ENCODE measurements at regions not wholly inside any gene's neighbourhood (a gene's known extent, or its start where the extent isn't known, plus 50 kb on each side); places are given as distances from the start of the nearest gene placed in this dataset.

DNA sequence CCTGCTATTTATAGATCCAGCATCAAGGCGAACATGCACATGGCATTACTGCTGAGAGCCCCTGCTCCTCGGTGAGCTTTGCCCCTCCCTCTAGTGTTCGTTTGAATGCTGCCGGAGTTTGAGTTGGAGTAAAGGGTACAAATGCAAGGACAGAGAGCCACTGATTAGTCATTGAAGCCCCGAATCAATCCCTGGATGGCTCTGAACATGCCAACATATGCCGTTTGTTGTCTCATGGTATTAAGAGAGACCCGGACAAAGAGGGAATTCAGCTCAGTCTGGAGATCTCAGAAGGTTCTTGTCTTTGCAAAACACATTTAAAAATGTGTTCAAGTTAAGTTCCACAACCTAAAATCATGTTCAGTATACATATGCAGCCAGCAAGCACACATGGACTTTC is 789.2 kb upstream of the NR2F2 start:
- H3K9me3 ChIP-seq (ENCODE audit: control insufficient read depth in 2 of 2, low read length in 2 of 2): no peaks in the 10 kb centered on the region
- no peak overlapping the region for H3K27ac ChIP-seq (ENCODE audit: low read length)
- H3K4me3 ChIP-seq (ENCODE audit: low read length in 2 of 2): no peak overlapping the region
- no peaks in the 10 kb centered on the region for H3K27me3 ChIP-seq (ENCODE audit: control insufficient read depth in 1 of 2, insufficient read depth in 2 of 2, low read length in 2 of 2)
- H3K4me1 ChIP-seq (ENCODE audit: control insufficient read depth, insufficient read depth, low read length): no peaks in the 10 kb centered on the region
- no peaks in the 10 kb centered on the region for H3K36me3 ChIP-seq (ENCODE audit: control insufficient read depth in 2 of 2, insufficient read depth in 2 of 2, low read length in 2 of 2)
- no peak overlapping the region for H3K9ac ChIP-seq (ENCODE audit: low read length in 2 of 2)

DNA sequence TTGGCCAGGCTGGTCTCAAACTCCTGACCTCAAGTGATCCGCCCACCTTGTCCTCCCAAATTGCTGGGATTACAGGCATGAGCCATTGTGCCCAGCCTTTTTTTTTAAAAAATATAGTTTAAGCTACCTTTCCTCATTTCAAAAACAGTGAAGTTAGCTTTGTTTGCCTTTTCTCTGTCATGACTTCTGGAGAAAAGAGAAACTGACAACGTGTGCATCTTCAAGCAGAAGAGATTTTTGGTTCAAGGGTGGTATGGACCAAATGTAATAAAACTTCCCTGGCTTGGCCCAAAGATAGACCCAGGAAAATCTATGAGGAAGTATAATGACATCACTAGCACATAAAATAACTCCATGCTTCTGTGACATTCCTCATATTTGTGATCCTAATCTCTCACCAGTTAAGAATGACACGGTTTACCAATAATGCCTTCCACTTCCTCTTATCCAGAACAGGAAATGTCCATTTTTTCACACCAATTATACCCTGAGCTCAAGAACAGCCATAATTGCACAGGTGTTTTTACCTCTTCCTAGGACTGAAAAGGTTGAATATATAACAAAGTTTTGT is 781.2 kb upstream of the NR2F2 start:
- no peak overlapping the region for H3K4me3 ChIP-seq (ENCODE audit: low read length in 2 of 2)
- H3K9me3 ChIP-seq (ENCODE audit: control insufficient read depth in 2 of 2, low read length in 2 of 2): no peaks in the 10 kb centered on the region
- no peaks in the 10 kb centered on the region for H3K27me3 ChIP-seq (ENCODE audit: control insufficient read depth in 1 of 2, insufficient read depth in 2 of 2, low read length in 2 of 2)
- H3K4me1 ChIP-seq (ENCODE audit: control insufficient read depth, insufficient read depth, low read length): no peaks in the 10 kb centered on the region
- no peak overlapping the region for H3K27ac ChIP-seq (ENCODE audit: low read length)
- H3K36me3 ChIP-seq (ENCODE audit: control insufficient read depth in 2 of 2, insufficient read depth in 2 of 2, low read length in 2 of 2): no peaks in the 10 kb centered on the region
- no peak overlapping the region for H3K9ac ChIP-seq (ENCODE audit: low read length in 2 of 2)

- no peak overlapping the region for H3K9ac ChIP-seq (ENCODE audit: low read length in 2 of 2)
- H3K27me3 ChIP-seq (ENCODE audit: control insufficient read depth in 1 of 2, insufficient read depth in 2 of 2, low read length in 2 of 2): no peaks in the 10 kb centered on the region
- no peak overlapping the region for H3K27ac ChIP-seq (ENCODE audit: low read length)
- no peak overlapping the region for H3K4me3 ChIP-seq (ENCODE audit: low read length in 2 of 2)
- no peaks in the 10 kb centered on the region for H3K9me3 ChIP-seq (ENCODE audit: control insufficient read depth in 2 of 2, low read length in 2 of 2)
- H3K4me1 ChIP-seq (ENCODE audit: control insufficient read depth, insufficient read depth, low read length): no peaks in the 10 kb centered on the region
- H3K36me3 ChIP-seq (ENCODE audit: control insufficient read depth in 2 of 2, insufficient read depth in 2 of 2, low read length in 2 of 2): no peaks in the 10 kb centered on the region
These were observed 779.8 kb upstream of the NR2F2 start for GRCh38 chr15:95550702-95551101.

DNA sequence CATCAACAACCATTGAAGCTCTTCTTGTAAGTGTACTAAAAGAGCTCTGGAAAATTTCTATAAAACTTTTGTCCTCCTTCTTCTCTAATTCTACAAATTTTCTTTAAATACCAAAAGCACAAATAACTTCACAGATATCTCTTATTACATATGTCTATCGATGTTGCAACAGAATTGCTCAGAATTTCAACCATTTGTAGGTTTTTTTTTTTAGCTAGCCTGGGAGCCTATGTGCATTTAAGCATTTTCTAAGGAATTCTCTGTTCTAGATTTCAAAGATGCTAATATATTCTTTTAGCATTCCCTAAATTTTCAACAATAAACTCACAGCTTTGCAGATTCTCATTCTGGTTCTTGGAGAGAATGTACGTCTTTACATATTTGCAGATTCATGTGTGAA is 774.3 kb upstream of the NR2F2 start:
- no peaks in the 10 kb centered on the region for H3K36me3 ChIP-seq (ENCODE audit: control insufficient read depth in 2 of 2, insufficient read depth in 2 of 2, low read length in 2 of 2)
- H3K9me3 ChIP-seq (ENCODE audit: control insufficient read depth in 2 of 2, low read length in 2 of 2): no peaks in the 10 kb centered on the region
- no peaks in the 10 kb centered on the region for H3K4me1 ChIP-seq (ENCODE audit: control insufficient read depth, insufficient read depth, low read length)
- H3K9ac ChIP-seq (ENCODE audit: low read length in 2 of 2): no peak overlapping the region
- no peaks in the 10 kb centered on the region for H3K27me3 ChIP-seq (ENCODE audit: control insufficient read depth in 1 of 2, insufficient read depth in 2 of 2, low read length in 2 of 2)
- H3K4me3 ChIP-seq (ENCODE audit: low read length in 2 of 2): no peak overlapping the region
- no peak overlapping the region for H3K27ac ChIP-seq (ENCODE audit: low read length)

- Histone ChIP-seq H3K9me3 (ENCODE audit: control insufficient read depth in 2 of 2, low read length in 2 of 2) (no peaks in the 10 kb centered on the region), H3K27me3 (ENCODE audit: control insufficient read depth in 1 of 2, insufficient read depth in 2 of 2, low read length in 2 of 2) (no peaks in the 10 kb centered on the region), H3K27ac (ENCODE audit: low read length) (no peak overlapping the region), H3K36me3 (ENCODE audit: control insufficient read depth in 2 of 2, insufficient read depth in 2 of 2, low read length in 2 of 2) (no peaks in the 10 kb centered on the region), H3K9ac (ENCODE audit: low read length in 2 of 2) (no peak overlapping the region), H3K4me3 (ENCODE audit: low read length in 2 of 2) (no peak overlapping the region), H3K4me1 (ENCODE audit: control insufficient read depth, insufficient read depth, low read length) (no peaks in the 10 kb centered on the region)
These were observed 773.7 kb upstream of the NR2F2 start for GRCh38 chr15:95556866-95557225.

DNA sequence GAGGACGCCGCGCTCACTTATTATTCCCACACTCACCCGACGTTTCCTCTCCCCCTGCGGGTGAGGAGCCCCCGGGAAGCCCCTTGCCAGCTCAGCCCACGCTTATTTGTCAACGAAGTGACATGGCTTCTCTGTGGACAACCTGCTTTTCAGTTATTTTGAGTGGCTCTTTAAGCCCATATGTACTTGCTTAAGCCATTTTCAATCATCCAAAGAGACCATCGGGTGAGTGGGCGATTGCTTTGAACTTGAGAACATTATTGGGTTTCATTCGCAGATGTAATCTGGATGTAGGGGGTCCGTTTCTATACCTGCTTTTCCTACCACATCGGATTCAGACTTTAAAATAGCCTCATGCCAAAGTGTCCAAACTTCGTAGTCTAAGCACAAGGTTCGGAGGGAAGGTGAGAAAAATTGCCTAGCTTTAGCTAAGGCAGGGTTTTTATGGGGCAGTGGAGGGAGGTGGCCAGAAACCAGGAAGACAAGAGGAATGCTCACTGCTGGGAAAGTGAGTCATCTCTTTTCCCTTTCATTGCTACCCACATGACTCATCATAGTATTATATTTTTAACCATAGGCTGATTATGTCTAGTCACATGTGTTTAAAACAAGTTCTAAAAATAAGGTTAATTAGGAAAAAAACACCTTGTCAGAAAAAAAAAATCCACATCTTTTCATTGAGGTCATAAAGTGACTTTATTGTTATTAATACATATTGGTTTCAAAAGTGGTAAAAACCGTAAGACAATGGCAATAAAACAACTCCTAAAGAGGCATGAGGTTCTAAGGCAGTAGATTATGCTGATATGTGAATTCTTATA is 773.1 kb upstream of the NR2F2 start:
- H3K36me3 ChIP-seq (ENCODE audit: control insufficient read depth in 2 of 2, insufficient read depth in 2 of 2, low read length in 2 of 2): no peaks in the 10 kb centered on the region
- no peak overlapping the region for H3K4me3 ChIP-seq (ENCODE audit: low read length in 2 of 2)
- no peaks in the 10 kb centered on the region for H3K4me1 ChIP-seq (ENCODE audit: control insufficient read depth, insufficient read depth, low read length)
- no peak overlapping the region for H3K27ac ChIP-seq (ENCODE audit: low read length)
- H3K9me3 ChIP-seq (ENCODE audit: control insufficient read depth in 2 of 2, low read length in 2 of 2): no peaks in the 10 kb centered on the region
- H3K9ac ChIP-seq (ENCODE audit: low read length in 2 of 2): no peak overlapping the region
- no peaks in the 10 kb centered on the region for H3K27me3 ChIP-seq (ENCODE audit: control insufficient read depth in 1 of 2, insufficient read depth in 2 of 2, low read length in 2 of 2)

- H3K4me1 ChIP-seq (ENCODE audit: control insufficient read depth, insufficient read depth, low read length): no peaks in the 10 kb centered on the region
- no peaks in the 10 kb centered on the region for H3K36me3 ChIP-seq (ENCODE audit: control insufficient read depth in 2 of 2, insufficient read depth in 2 of 2, low read length in 2 of 2)
- no peak overlapping the region for H3K27ac ChIP-seq (ENCODE audit: low read length)
- no peak overlapping the region for H3K4me3 ChIP-seq (ENCODE audit: low read length in 2 of 2)
- H3K9ac ChIP-seq (ENCODE audit: low read length in 2 of 2): no peak overlapping the region
- H3K27me3 ChIP-seq (ENCODE audit: control insufficient read depth in 1 of 2, insufficient read depth in 2 of 2, low read length in 2 of 2): no peaks in the 10 kb centered on the region
- H3K9me3 ChIP-seq (ENCODE audit: control insufficient read depth in 2 of 2, low read length in 2 of 2): no peaks in the 10 kb centered on the region
These were observed 772.4 kb upstream of the NR2F2 start for GRCh38 chr15:95558131-95558530.

- Histone ChIP-seq H3K9me3 (ENCODE audit: control insufficient read depth in 2 of 2, low read length in 2 of 2) (no peaks in the 10 kb centered on the region), H3K4me1 (ENCODE audit: control insufficient read depth, insufficient read depth, low read length) (no peaks in the 10 kb centered on the region), H3K27ac (ENCODE audit: low read length) (no peak overlapping the region), H3K36me3 (ENCODE audit: control insufficient read depth in 2 of 2, insufficient read depth in 2 of 2, low read length in 2 of 2) (no peaks in the 10 kb centered on the region), H3K4me3 (ENCODE audit: low read length in 2 of 2) (no peak overlapping the region), H3K27me3 (ENCODE audit: control insufficient read depth in 1 of 2, insufficient read depth in 2 of 2, low read length in 2 of 2) (no peaks in the 10 kb centered on the region), H3K9ac (ENCODE audit: low read length in 2 of 2) (no peak overlapping the region)
These were observed 771.6 kb upstream of the NR2F2 start for GRCh38 chr15:95558916-95559315.

- H3K4me1 ChIP-seq (ENCODE audit: control insufficient read depth, insufficient read depth, low read length): no peaks in the 10 kb centered on the region
- no peaks in the 10 kb centered on the region for H3K9me3 ChIP-seq (ENCODE audit: control insufficient read depth in 2 of 2, low read length in 2 of 2)
- H3K27ac ChIP-seq (ENCODE audit: low read length): no peak overlapping the region
- no peaks in the 10 kb centered on the region for H3K36me3 ChIP-seq (ENCODE audit: control insufficient read depth in 2 of 2, insufficient read depth in 2 of 2, low read length in 2 of 2)
- H3K9ac ChIP-seq (ENCODE audit: low read length in 2 of 2): no peak overlapping the region
- no peak overlapping the region for H3K4me3 ChIP-seq (ENCODE audit: low read length in 2 of 2)
- no peaks in the 10 kb centered on the region for H3K27me3 ChIP-seq (ENCODE audit: control insufficient read depth in 1 of 2, insufficient read depth in 2 of 2, low read length in 2 of 2)
These were observed 770.6 kb upstream of the NR2F2 start for GRCh38 chr15:95559875-95560394.

- Histone ChIP-seq H3K27me3 (ENCODE audit: control insufficient read depth in 1 of 2, insufficient read depth in 2 of 2, low read length in 2 of 2) (no peaks in the 10 kb centered on the region), H3K27ac (ENCODE audit: low read length) (no peak overlapping the region)
These were observed 769.0 kb upstream of the NR2F2 start for GRCh38 chr15:95561463-95561862.

GRCh38 chr15:95563634-95564033 is 766.9 kb upstream of the NR2F2 start:
- no peak overlapping the region for H3K4me3 ChIP-seq (ENCODE audit: low read length in 2 of 2)
- H3K9ac ChIP-seq (ENCODE audit: low read length in 2 of 2): no peak overlapping the region

More at GRCh38 chr15:95561463-95561862, 769.0 kb upstream of the NR2F2 start:
- Histone ChIP-seq H3K4me1 (ENCODE audit: control insufficient read depth, insufficient read depth, low read length) (no peaks in the 10 kb centered on the region), H3K9me3 (ENCODE audit: control insufficient read depth in 2 of 2, low read length in 2 of 2) (no peaks in the 10 kb centered on the region), H3K4me3 (ENCODE audit: low read length in 2 of 2) (no peak overlapping the region), H3K36me3 (ENCODE audit: control insufficient read depth in 2 of 2, insufficient read depth in 2 of 2, low read length in 2 of 2) (no peaks in the 10 kb centered on the region), H3K9ac (ENCODE audit: low read length in 2 of 2) (no peak overlapping the region)

More at GRCh38 chr15:95563634-95564033, 766.9 kb upstream of the NR2F2 start:
- no peaks in the 10 kb centered on the region for H3K27me3 ChIP-seq (ENCODE audit: control insufficient read depth in 1 of 2, insufficient read depth in 2 of 2, low read length in 2 of 2)
- H3K9me3 ChIP-seq (ENCODE audit: control insufficient read depth in 2 of 2, low read length in 2 of 2): no peaks in the 10 kb centered on the region
- no peaks in the 10 kb centered on the region for H3K36me3 ChIP-seq (ENCODE audit: control insufficient read depth in 2 of 2, insufficient read depth in 2 of 2, low read length in 2 of 2)
- H3K4me1 ChIP-seq (ENCODE audit: control insufficient read depth, insufficient read depth, low read length): no peaks in the 10 kb centered on the region
- H3K27ac ChIP-seq (ENCODE audit: low read length): no peak overlapping the region
